BLaER1 treated with 17β-estradiol and CSF1 and Interleukin-3, amounts not matched to agents 10 nM and 100 nM (cell line): ENCODE measurements at regions not wholly inside any gene's neighbourhood (a gene's known extent, or its start where the extent isn't known, plus 50 kb on each side); places are given as distances from the start of the nearest gene placed in this dataset.
"Not testable (repeated sequence)": the region's sequence is repeated elsewhere in the genome, so short reads cannot be mapped to it uniquely, and the experiment has no call there.

Experiments
- H3K27ac ChIP-seq, 11 experiments: shearing (Covaris generic); formaldehyde crosslinking; 2 replicates each; pipeline ENCODE4 v1.8.1; 2022
- H3K27me3 ChIP-seq, 11 experiments: shearing (Covaris generic); formaldehyde crosslinking; 2 replicates each; pipeline ENCODE4 v1.8.1; 2022
- H3K36me3 ChIP-seq, 11 experiments: shearing (Covaris generic); formaldehyde crosslinking; 2 replicates each; pipeline ENCODE4 v1.8.1; 2022
- H3K4me1 ChIP-seq, 10 experiments: shearing (Covaris generic); formaldehyde crosslinking; 2 replicates each; pipeline ENCODE4 v1.8.1; 2022
- H3K4me2 ChIP-seq, 11 experiments: shearing (Covaris generic); formaldehyde crosslinking; 2 replicates each; pipeline ENCODE4 v1.8.1; 2022
- H3K4me3 ChIP-seq, 10 experiments: shearing (Covaris generic); formaldehyde crosslinking; 2 replicates each; pipeline ENCODE4 v1.8.1; 2022
- H3K9ac ChIP-seq, 11 experiments: shearing (Covaris generic); formaldehyde crosslinking; 2 replicates each; pipeline ENCODE4 v1.8.1; 2022
- H3K9me3 ChIP-seq, 11 experiments: shearing (Covaris generic); formaldehyde crosslinking; replicated peaks in 1 of 11; 2 replicates each; pipeline ENCODE4 v1.8.1; 2022
- H4K20me1 ChIP-seq, 11 experiments: shearing (Covaris generic); formaldehyde crosslinking; 2 replicates each; pipeline ENCODE4 v1.8.1; 2022
- Cebpa-rat ChIP-seq, 11 experiments: shearing (Covaris generic); IDR thresholded peaks; 2 replicates each; pipeline ENCODE4 v1.8.1; 2022

DNA sequence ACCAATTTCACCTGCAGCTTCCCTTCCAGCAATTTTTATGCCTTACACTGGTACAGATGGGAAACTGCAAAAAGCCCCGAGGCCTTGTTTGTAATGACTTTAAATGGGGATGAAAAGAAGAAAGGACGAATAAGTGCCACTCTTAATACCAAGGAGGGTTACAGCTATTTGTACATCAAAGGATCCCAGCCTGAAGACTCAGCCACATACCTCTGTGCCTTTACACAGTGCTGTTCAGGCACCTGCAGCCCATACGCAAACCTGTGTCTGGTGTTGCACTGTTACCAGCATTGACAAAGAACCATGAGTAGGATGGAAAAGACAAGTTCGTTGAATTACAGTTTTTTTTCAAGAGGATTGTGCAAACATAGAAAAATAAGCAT lies 432.0 kb upstream of the OR4E1 start:
- H4K20me1 ChIP-seq: no peaks in the 10 kb centered on the region
- no peak overlapping the region for H3K4me3 ChIP-seq

DNA sequence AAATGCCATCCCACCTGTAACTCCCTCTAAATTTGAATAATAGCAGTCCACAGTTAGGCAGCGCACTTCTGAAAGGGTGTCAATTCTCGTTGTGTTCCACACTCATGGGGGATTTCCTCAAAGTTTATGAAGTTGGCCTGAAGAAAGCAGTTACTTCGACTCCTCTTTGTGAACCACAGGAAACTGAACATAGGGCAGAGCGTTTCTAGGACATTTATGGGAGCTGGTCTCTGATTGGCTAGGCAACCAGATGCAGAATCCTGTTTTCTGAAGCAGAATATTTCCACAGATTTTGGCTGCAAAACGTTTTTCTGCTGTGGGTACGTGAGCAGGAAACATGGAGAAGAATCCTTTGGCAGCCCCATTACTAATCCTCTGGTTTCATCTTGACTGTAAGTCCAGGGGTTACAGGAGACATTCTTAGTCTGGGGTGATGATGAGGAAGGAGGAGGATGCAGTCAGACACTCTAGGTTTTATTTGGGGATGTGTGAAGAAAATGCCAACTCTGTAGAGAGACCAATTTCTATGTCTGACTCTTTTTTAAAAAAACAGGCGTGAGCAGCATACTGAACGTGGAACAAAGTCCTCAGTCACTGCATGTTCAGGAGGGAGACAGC lies 431.5 kb upstream of the OR4E1 start:
- Histone ChIP-seq H3K4me1 (no peaks in the 10 kb centered on the region), H3K27ac (no peak overlapping the region), H3K36me3 (no peaks in the 10 kb centered on the region), H3K9ac (no peak overlapping the region), H4K20me1 (no peaks in the 10 kb centered on the region), H3K4me2 (no peak overlapping the region), H3K27me3 (peaks cover 0 to 5% (median 0%) of the 10 kb centered on the region in 11 experiments; a peak in 1 of 22 replicates), H3K9me3 (no peaks in the 10 kb centered on the region), H3K4me3 (no peak overlapping the region)
- TF ChIP-seq Cebpa-rat (IDR thresholded peaks at IDR 0.05): no peak

More for the DNA sequence above, 432.0 kb upstream of the OR4E1 start:
- no peaks in the 10 kb centered on the region for H3K36me3 ChIP-seq
- H3K27me3 ChIP-seq: peaks cover 0 to 5% (median 0%) of the 10 kb centered on the region in 11 experiments; a peak in 1 of 22 replicates
- H3K27ac ChIP-seq: no peak overlapping the region
- H3K4me2 ChIP-seq: no peak overlapping the region
- H3K9me3 ChIP-seq: no peaks in the 10 kb centered on the region
- TF ChIP-seq Cebpa-rat (IDR thresholded peaks at IDR 0.05): no peak
- H3K4me1 ChIP-seq: no peaks in the 10 kb centered on the region
- no peak overlapping the region for H3K9ac ChIP-seq

DNA sequence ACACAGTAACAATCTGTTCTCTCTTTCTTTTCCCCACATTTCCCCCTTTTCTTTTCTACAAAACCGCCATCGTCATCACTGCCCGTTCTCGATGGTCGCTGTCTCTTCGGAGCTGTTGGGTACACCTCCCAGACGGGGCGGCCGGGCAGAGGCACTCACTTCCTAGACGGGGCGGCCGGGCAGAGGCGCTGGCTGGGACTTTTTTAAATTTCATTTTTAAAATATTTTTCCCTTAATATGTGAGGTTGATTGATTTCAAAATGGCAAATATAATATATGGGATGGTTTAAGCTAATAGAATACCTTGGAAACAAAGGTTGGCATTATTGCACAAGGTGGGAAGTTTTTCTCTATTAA lies 427.1 kb upstream of the OR4E1 start:
- H3K36me3 ChIP-seq, H3K4me3 ChIP-seq, H4K20me1 ChIP-seq, H3K9ac ChIP-seq, H3K4me2 ChIP-seq, H3K9me3 ChIP-seq, H3K4me1 ChIP-seq, H3K27ac ChIP-seq: not testable (repeated sequence)
- H3K27me3 ChIP-seq: peaks cover 20 to 44% (median 33%) of the 10 kb centered on the region in 11 experiments

DNA sequence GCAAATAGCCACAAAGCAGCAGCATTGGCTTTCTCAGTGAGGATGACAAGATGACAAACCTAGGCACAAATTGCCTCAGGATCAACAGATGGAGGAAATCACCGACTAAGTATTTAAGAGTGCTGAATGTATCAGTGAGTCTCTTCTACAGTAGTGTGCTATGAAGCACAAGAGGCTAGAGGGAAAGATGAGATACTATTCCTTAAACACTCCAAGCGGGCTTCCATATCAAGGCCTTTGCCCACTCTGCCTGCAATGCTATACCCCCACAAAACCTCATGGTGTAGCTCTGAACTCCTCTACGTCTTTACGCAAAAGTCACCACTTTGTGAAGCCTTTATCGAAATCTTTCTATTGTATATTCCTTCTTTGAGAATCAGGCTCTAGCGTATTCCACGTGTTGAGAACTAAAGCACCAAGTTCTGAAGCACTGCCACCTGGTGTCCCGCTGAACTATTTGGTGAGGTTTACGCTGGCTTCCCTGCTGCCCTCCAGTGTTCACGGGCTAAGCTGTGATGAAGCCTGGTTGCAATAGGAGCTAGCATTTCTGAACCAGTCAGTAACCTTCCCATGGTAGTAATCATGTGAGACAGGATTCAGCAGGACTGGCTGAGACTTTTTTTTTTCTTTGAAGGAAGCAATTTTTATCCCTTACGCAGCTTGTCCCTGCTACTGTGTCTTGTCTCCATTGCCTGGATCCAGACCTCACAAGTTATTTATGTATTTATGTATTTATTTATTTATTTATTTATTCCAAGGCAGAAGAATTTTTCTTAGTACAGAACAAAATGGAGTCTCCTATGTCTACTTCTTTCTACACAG lies 426.5 kb upstream of the OR4E1 start:
- no peaks in the 10 kb centered on the region for H3K36me3 ChIP-seq
- H3K27ac ChIP-seq: no peak overlapping the region
- H4K20me1 ChIP-seq: no peaks in the 10 kb centered on the region
- H3K4me2 ChIP-seq: no peak overlapping the region
- H3K4me1 ChIP-seq: no peaks in the 10 kb centered on the region
- H3K27me3 ChIP-seq: peaks cover 26 to 50% (median 39%) of the 10 kb centered on the region in 11 experiments
- no peak overlapping the region for H3K9ac ChIP-seq
- no peak for TF ChIP-seq Cebpa-rat (IDR thresholded peaks at IDR 0.05)
- H3K9me3 ChIP-seq: no peaks in the 10 kb centered on the region
- H3K4me3 ChIP-seq: no peak overlapping the region

DNA sequence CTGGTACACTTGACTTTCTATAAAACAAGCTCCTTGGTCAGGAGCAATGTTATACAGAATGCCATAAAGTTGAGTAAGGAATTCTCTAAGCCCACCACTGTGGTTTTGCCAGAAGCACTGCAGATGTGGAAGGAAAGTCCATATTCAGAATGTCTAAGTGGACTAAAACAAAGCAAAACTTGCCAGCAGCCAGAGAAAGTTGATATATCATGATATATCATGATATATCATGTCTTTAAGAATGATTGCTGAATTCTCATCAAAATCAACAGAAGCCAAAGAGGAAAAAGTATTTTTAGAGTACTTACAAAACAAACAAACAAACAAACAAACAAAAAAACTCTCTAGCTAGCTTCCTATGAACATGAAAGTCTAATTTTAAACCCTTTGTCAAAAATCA lies 424.8 kb upstream of the OR4E1 start:
- no peaks in the 10 kb centered on the region for H3K36me3 ChIP-seq

DNA sequence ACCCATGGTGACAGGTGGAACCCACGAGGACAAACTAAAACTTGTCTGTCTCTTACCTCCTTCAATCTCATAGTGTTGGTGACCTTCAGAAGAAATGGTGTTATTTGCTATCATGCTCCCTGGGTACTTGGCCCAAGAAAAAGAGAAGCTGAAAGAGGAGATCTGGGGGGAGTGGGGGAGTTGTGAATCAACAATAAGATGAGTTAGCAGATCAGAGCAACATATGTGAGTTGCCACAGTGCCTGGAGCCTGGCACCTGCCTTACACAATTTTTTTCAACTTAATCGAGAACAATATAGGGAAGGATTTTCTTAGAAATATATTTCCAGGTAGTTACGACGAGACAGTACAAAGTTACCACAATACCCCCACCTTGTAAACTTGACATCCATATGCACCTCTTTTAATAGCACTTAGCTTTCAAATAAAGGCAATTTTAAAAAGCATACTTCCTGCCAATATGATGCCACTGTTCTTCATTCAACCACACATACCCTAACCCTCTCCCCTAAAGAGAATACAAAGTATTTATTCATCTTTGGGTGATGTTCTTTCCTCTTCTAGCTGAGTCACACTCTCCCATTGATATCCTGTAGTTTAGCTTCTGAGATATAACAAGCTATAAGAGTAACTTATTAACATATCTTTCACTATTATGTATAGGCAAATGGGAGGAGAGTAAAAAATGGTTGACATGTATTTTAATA lies 424.1 kb upstream of the OR4E1 start:
- Histone ChIP-seq H3K4me1 (no peaks in the 10 kb centered on the region), H3K27me3 (peaks cover 27 to 62% (median 46%) of the 10 kb centered on the region in 11 experiments), H3K36me3 (no peaks in the 10 kb centered on the region), H3K9ac (no peak overlapping the region), H3K4me2 (no peak overlapping the region), H4K20me1 (no peaks in the 10 kb centered on the region), H3K9me3 (no peaks in the 10 kb centered on the region), H3K4me3 (no peak overlapping the region), H3K27ac (no peak overlapping the region)
- no peak for TF ChIP-seq Cebpa-rat (IDR thresholded peaks at IDR 0.05)

More for the DNA sequence above, 424.8 kb upstream of the OR4E1 start:
- H3K4me3 ChIP-seq: no peak overlapping the region
- H3K9me3 ChIP-seq: no peaks in the 10 kb centered on the region
- peaks cover 27 to 62% (median 46%) of the 10 kb centered on the region in 11 experiments for H3K27me3 ChIP-seq
- no peak overlapping the region for H3K27ac ChIP-seq
- TF ChIP-seq Cebpa-rat (IDR thresholded peaks at IDR 0.05): no peak
- no peaks in the 10 kb centered on the region for H3K4me1 ChIP-seq
- no peak overlapping the region for H3K9ac ChIP-seq
- H3K4me2 ChIP-seq: no peak overlapping the region
- H4K20me1 ChIP-seq: no peaks in the 10 kb centered on the region

DNA sequence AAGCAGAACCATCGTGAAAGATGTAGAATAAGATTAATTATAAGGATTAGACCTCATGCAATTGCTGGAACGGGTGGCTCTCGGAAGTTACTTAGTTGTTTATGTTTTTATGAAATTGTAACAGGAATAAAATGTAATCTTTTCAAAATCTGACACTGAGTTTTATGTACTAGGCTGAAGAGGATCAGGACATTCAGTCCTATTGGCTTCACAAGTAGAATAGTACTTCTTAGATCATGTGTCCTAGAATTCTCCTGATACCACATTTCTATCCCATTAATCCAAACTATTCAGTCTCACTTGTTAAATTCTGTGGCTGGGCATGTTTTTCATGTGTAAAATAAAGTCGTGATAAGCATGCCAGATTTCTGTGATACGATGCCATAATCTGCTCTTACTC lies 423.5 kb upstream of the OR4E1 start:
- Histone ChIP-seq H3K4me1 (no peaks in the 10 kb centered on the region), H3K27me3 (peaks cover 27 to 64% (median 46%) of the 10 kb centered on the region in 11 experiments), H3K4me3 (no peak overlapping the region), H3K4me2 (no peak overlapping the region), H4K20me1 (no peaks in the 10 kb centered on the region), H3K36me3 (no peaks in the 10 kb centered on the region), H3K9me3 (no peaks in the 10 kb centered on the region), H3K9ac (no peak overlapping the region), H3K27ac (no peak overlapping the region)
- TF ChIP-seq Cebpa-rat (IDR thresholded peaks at IDR 0.05): no peak

DNA sequence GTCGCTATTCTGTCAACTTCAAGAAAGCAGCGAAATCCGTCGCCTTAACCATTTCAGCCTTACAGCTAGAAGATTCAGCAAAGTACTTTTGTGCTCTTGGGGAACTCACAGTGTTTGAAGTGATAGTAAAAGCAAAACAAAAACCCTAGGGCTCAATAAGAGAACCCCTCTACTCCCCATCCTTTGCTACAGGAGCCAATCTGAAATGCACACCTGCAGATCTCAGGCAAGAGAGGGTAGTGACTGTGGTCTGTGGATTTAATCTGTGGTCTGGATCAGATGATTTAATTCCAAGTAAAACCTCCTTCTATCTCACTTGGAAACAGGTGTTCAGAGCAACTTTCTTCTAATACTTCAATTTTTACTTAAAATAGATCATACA lies 422.9 kb upstream of the OR4E1 start:
- Histone ChIP-seq H3K4me1 (no peaks in the 10 kb centered on the region), H3K4me3 (no peak overlapping the region), H4K20me1 (no peaks in the 10 kb centered on the region), H3K4me2 (no peak overlapping the region), H3K27ac (no peak overlapping the region), H3K9ac (no peak overlapping the region), H3K9me3 (no peaks in the 10 kb centered on the region), H3K27me3 (peaks cover 27 to 65% (median 43%) of the 10 kb centered on the region in 11 experiments), H3K36me3 (no peaks in the 10 kb centered on the region)
- no peak for TF ChIP-seq Cebpa-rat (IDR thresholded peaks at IDR 0.05)

DNA sequence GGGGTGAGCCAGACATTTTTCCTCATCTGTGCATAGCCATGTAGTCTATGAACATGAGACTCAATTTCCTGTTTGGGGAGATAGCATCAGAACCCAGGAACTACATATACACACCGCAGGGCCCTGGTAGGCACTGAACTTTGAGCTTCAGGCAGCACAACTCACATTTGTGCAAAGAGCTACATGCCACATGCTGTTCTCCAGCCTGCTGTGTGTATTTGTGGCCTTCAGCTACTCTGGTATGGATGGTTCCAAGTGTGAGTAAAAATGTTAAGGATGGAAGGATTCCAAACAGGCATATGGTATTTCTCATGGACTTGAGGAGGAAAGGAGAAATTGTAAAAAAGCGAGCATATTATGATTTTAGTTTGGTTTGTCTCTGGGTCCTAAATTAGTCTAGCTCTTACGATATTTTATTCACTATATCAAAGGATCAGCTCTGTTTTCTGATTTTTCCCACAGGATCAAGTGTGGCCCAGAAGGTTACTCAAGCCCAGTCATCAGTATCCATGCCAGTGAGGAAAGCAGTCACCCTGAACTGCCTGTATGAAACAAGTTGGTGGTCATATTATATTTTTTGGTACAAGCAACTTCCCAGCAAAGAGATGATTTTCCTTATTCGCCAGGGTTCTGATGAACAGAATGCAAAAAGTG lies 422.4 kb upstream of the OR4E1 start:
- TF ChIP-seq Cebpa-rat (IDR thresholded peaks at IDR 0.05): no peak
- H3K9me3 ChIP-seq: no peaks in the 10 kb centered on the region
- H3K36me3 ChIP-seq: no peaks in the 10 kb centered on the region
- no peaks in the 10 kb centered on the region for H4K20me1 ChIP-seq
- no peaks in the 10 kb centered on the region for H3K4me1 ChIP-seq
- H3K9ac ChIP-seq: no peak overlapping the region
- H3K27me3 ChIP-seq: peaks cover 27 to 65% (median 43%) of the 10 kb centered on the region in 11 experiments
- H3K4me3 ChIP-seq: no peak overlapping the region
- H3K27ac ChIP-seq: no peak overlapping the region
- no peak overlapping the region for H3K4me2 ChIP-seq
